Calu3 (cell line): ENCODE measurements at regions not wholly inside any gene's neighbourhood (a gene's known extent, or its start where the extent isn't known, plus 50 kb on each side); places are given as distances from the start of the nearest gene placed in this dataset.

Experiments used
- BruUV-seq: library from RNA; stranded (reverse); fragments of 400-500 nt; replicated peaks from 2 replicates; lab custom pipeline; 2021; lab: Mats Ljungman, UMichigan
- CTCF ChIA-PET: fragments of 300-600 bp; sonication (Branson Sonifier 250); formaldehyde crosslinking; loops from one replicate; lab custom pipeline; 2022; ENCODE audit warnings: antibody characterized with exemption; lab: Charles Lee
- DNase-seq: peaks from one replicate; pipeline ENCODE4 v3.0.0; 2022
- H3K27ac Mint-ChIP-seq: one replicate; pipeline ENCODE4 v1.8.0; 2022; ENCODE audit warnings: mixed read lengths; ENCODE audit not compliant: unreplicated experiment
- H3K27me3 Mint-ChIP-seq: one replicate; pipeline ENCODE4 v1.8.0; 2022; ENCODE audit warnings: mixed read lengths; ENCODE audit not compliant: unreplicated experiment
- H3K36me3 Mint-ChIP-seq: one replicate; pipeline ENCODE4 v1.8.0; 2022; ENCODE audit warnings: mild to moderate bottlenecking, moderate library complexity, mixed read lengths; ENCODE audit not compliant: insufficient read depth, unreplicated experiment
- H3K4me1 Mint-ChIP-seq: one replicate; pipeline ENCODE4 v1.8.0; 2022; ENCODE audit warnings: mild to moderate bottlenecking, low read depth, mixed read lengths; ENCODE audit not compliant: unreplicated experiment
- H3K4me3 Mint-ChIP-seq: one replicate; pipeline ENCODE4 v1.8.0; 2022; ENCODE audit warnings: mild to moderate bottlenecking, low read depth, moderate library complexity, mixed read lengths; ENCODE audit not compliant: unreplicated experiment
- H3K9me3 Mint-ChIP-seq: one replicate; pipeline ENCODE4 v1.8.0; 2022; ENCODE audit warnings: low read depth, mixed read lengths; ENCODE audit not compliant: unreplicated experiment
- CTCF ChIP-seq: fragments of 200-600 bp; IDR thresholded peaks from one replicate; pipeline ENCODE4 v1.8.0; 2022; ENCODE audit warnings: antibody characterized with exemption; ENCODE audit not compliant: unreplicated experiment
- intact Hi-C: fragments of 100-400 bp; cut with micrococcal nuclease; formaldehyde crosslinking; loops from one replicate; pipeline ENCODE4 v1.10.0; 2022; ENCODE audit not compliant: unreplicated experiment

- CTCF ChIA-PET: no interaction called here
- DNase-seq: no peak
- intact Hi-C loops: no loop called here
- Mint-ChIP-seq H3K27ac (no peak overlapping the region), H3K27me3 (peaks cover 29% of the 10 kb centered on the region), H3K4me1 (no peaks in the 10 kb centered on the region), H3K4me3 (no peak overlapping the region), H3K36me3 (no peaks in the 10 kb centered on the region), H3K9me3 (peaks cover 2% of the 10 kb centered on the region)
- no TSS peak for BruUV-seq
- no peak for TF ChIP-seq CTCF
Observed at GRCh38 chr2:65856928-65857327, 424.5 kb upstream of the SPRED2 start.

GRCh38 chr2:65856423-65856822 is 424.0 kb upstream of the SPRED2 start:
- CTCF ChIA-PET: no interaction called here
- Mint-ChIP-seq H3K4me3 (no peak overlapping the region), H3K27me3 (peaks cover 34% of the 10 kb centered on the region), H3K4me1 (no peaks in the 10 kb centered on the region), H3K27ac (no peak overlapping the region), H3K9me3 (peaks cover 2% of the 10 kb centered on the region), H3K36me3 (no peaks in the 10 kb centered on the region)
- TF ChIP-seq CTCF: no peak
- intact Hi-C loops: no loop called here
- DNase-seq: no peak
- BruUV-seq: no TSS peak

- H3K4me3 Mint-ChIP-seq: no peak overlapping the region
- DNase-seq: no peak
- H3K27ac Mint-ChIP-seq: no peak overlapping the region
- H3K27me3 Mint-ChIP-seq: peaks cover 60% of the 10 kb centered on the region
- intact Hi-C loops: no loop called here
- CTCF ChIA-PET: no interaction called here
- BruUV-seq: no TSS peak
- no peaks in the 10 kb centered on the region for H3K36me3 Mint-ChIP-seq
- H3K9me3 Mint-ChIP-seq: no peaks in the 10 kb centered on the region
- no peak for TF ChIP-seq CTCF
- no peaks in the 10 kb centered on the region for H3K4me1 Mint-ChIP-seq
Observed at GRCh38 chr2:65850695-65851094, 418.3 kb upstream of the SPRED2 start.

GRCh38 chr2:65846989-65847678 is 414.7 kb upstream of the SPRED2 start:
- intact Hi-C loops: no loop called here

More at GRCh38 chr2:65846989-65847678, 414.7 kb upstream of the SPRED2 start:
- no peak for TF ChIP-seq CTCF
- no TSS peak for BruUV-seq
- no peak for DNase-seq
- Mint-ChIP-seq H3K4me3 (no peak overlapping the region), H3K4me1 (no peaks in the 10 kb centered on the region), H3K9me3 (no peaks in the 10 kb centered on the region), H3K27me3 (peaks cover 65% of the 10 kb centered on the region), H3K36me3 (no peaks in the 10 kb centered on the region), H3K27ac (no peak overlapping the region)
- CTCF ChIA-PET: interaction anchor here (1.3 kb wide), 1 partner anchor 1388 kb away, joined by 3 read pairs; no protein-coding TSS in a partner anchor
